K562 (cell line): ENCODE measurements at regions not wholly inside any gene's neighbourhood (a gene's known extent, or its start where the extent isn't known, plus 50 kb on each side); places are given as distances from the start of the nearest gene placed in this dataset.

ENCODE experiments used
- C11orf30 ChIP-seq: fragments of 450-650 bp; IDR thresholded peaks from 2 replicates; pipeline ENCODE4 v1.6.1; 2016; ENCODE audit warnings: low read depth, mild to moderate bottlenecking
- E4F1 ChIP-seq: fragments of 250-450 bp; sonication (Bioruptor Pico); IDR thresholded peaks from 2 replicates; pipeline ENCODE4 v1.5.0; 2021; ENCODE audit warnings: mild to moderate bottlenecking, borderline replicate concordance
- ELF4 ChIP-seq: fragments of 450-650 bp; formaldehyde crosslinking; IDR thresholded peaks from 2 replicates; pipeline ENCODE4 v1.4.0; 2022; ENCODE audit warnings: missing genetic modification characterization
- GATA2 ChIP-seq: sonication (generic); formaldehyde crosslinking; IDR thresholded peaks from 2 replicates; pipeline ENCODE4 v1.4.0; 2020; ENCODE audit warnings: mild to moderate bottlenecking, missing genetic modification reagents
- GTF2E2 ChIP-seq: fragments of 200-800 bp; sonication (Bioruptor generic); IDR thresholded peaks from 2 replicates; pipeline ENCODE4 v1.6.1; 2016; ENCODE audit warnings: missing genetic modification characterization, missing compliant biosample characterization
- HMBOX1 ChIP-seq: sonication (generic); IDR thresholded peaks from 2 replicates; pipeline ENCODE4 v1.6.1; 2016
- MAFG ChIP-seq: fragments of 450-650 bp; conservative IDR thresholded peaks from 2 replicates; pipeline ENCODE4 v1.6.1; 2016; ENCODE audit warnings: missing genetic modification characterization, missing compliant biosample characterization
- MXI1 ChIP-seq: IDR thresholded peaks from 2 replicates; pipeline ENCODE4 v1.6.1; 2011; ENCODE audit warnings: low read depth, mild to moderate bottlenecking, improper control_type of control experiment, low read length
- RBM14 ChIP-seq: fragments of 200-400 bp; formaldehyde crosslinking; IDR thresholded peaks from 2 replicates; pipeline ENCODE4 v1.6.1; 2018; ENCODE audit warnings: low read depth, mild to moderate bottlenecking, low read length, moderate library complexity, borderline replicate concordance; ENCODE audit not compliant: insufficient read depth
- SMAD3 ChIP-seq: fragments of 450-650 bp; formaldehyde crosslinking; conservative IDR thresholded peaks from 2 replicates; pipeline ENCODE4 v1.4.0; 2020; ENCODE audit warnings: mild to moderate bottlenecking
- SMARCA4 ChIP-seq: fragments of 450-650 bp; IDR thresholded peaks from 2 replicates; pipeline ENCODE4 v1.6.1; 2016
- SRF ChIP-seq, 2 experiments: fragments of 250-450, 450-650 bp in 1 of 2; sonication (Bioruptor Pico) in 1 of 2; sonication (generic) in 1 of 2; formaldehyde crosslinking; IDR thresholded peaks; 2 replicates each; pipeline versions ENCODE4 v1.5.0 to v1.5.1; 2020 to 2022; ENCODE audit warnings: mild to moderate bottlenecking in 1 of 2, missing genetic modification reagents in 1 of 2
- UBTF ChIP-seq, 2 experiments: IDR thresholded peaks; 2 replicates each; pipeline ENCODE4 v1.6.1; 2012; ENCODE audit warnings: improper control_type of control experiment in 2 of 2, low read depth in 2 of 2, low read length in 2 of 2, borderline replicate concordance in 1 of 2
- YY1 ChIP-seq, 3 experiments: IDR thresholded peaks; 2 replicates each; pipeline ENCODE4 v1.6.1; 2011; ENCODE audit warnings: low read length in 2 of 3, mild to moderate bottlenecking in 2 of 3, moderate library complexity in 2 of 3, borderline replicate concordance in 1 of 3, control low read depth in 1 of 3, low read depth in 1 of 3; ENCODE audit not compliant: insufficient read depth in 3 of 3, insufficient replicate concordance in 2 of 3, control insufficient read depth in 1 of 3, insufficient read length in 1 of 3; ENCODE audit errors: extremely low read depth in 1 of 3
- ZBTB12 ChIP-seq: fragments of 250-450 bp; sonication (Bioruptor Pico); IDR thresholded peaks from 2 replicates; pipeline ENCODE4 v1.4.0; 2020
- ZBTB2 ChIP-seq: fragments of 450-650 bp; IDR thresholded peaks from 2 replicates; pipeline ENCODE4 v1.6.1; 2016; ENCODE audit warnings: antibody characterized with exemption
- ZNF232 ChIP-seq: sonication (generic); formaldehyde crosslinking; IDR thresholded peaks from 2 replicates; pipeline ENCODE4 v1.8.0; 2022; ENCODE audit warnings: mild to moderate bottlenecking, missing genetic modification reagents
- ZNF253 ChIP-seq: fragments of 250-450 bp; sonication (Bioruptor Pico); conservative IDR thresholded peaks from 2 replicates; pipeline ENCODE4 v1.6.1; 2021; ENCODE audit warnings: mild to moderate bottlenecking

- TF ChIP-seq ZBTB12 (CRISPR knock-in tag) (no peak), SMARCA4 (peak; percentile 96), MXI1 (peak; percentile 86), E4F1 (CRISPR knock-in tag) (no peak), ZBTB2 (peak; percentile 80), SRF (CRISPR knock-in tag; IDR thresholded peaks at IDR 0.05) (peak in 1 of 2 experiments; percentile 31; a peak in 1 of 4 replicates), ELF4 (CRISPR knock-in tag) (no peak), C11orf30 (peak; percentile 85), ZNF232 (CRISPR knock-in tag) (no peak), ZNF253 (CRISPR knock-in tag) (no peak), SMAD3 (CRISPR knock-in tag) (no peak), GATA2 (CRISPR knock-in tag) (peak; percentile 91), UBTF (IDR thresholded peaks at IDR 0.05; ENCODE audit: borderline replicate concordance in 1 of 2, low read depth in 2 of 2, low read length in 2 of 2) (peak in 1 of 2 experiments; percentile 82; a peak in 2 of 4 replicates), YY1 (IDR thresholded peaks at IDR 0.05; ENCODE audit: borderline replicate concordance in 1 of 3, control insufficient read depth in 1 of 3, extremely low read depth in 1 of 3, insufficient read depth in 3 of 3, insufficient read length in 1 of 3, insufficient replicate concordance in 2 of 3, low read depth in 1 of 3, low read length in 2 of 3) (peak in 1 of 3 experiments; percentile 80), MAFG (tag) (peak; percentile 85), HMBOX1 (0 out of 2 replicates have a peak, but pooled peaks have one; percentile 46), RBM14 (no peak), GTF2E2 (peak; percentile 65; the same call in 1 of the 2 replicates)
Measured at GRCh38 chr2:144582651-144583380, 62.9 kb upstream of the ZEB2 start (continued).
